ENCODE measurements at regions not wholly inside any gene's neighbourhood (a gene's known extent, or its start where the extent isn't known, plus 50 kb on each side); places are given as distances from the start of the nearest gene placed in this dataset.

DNA sequence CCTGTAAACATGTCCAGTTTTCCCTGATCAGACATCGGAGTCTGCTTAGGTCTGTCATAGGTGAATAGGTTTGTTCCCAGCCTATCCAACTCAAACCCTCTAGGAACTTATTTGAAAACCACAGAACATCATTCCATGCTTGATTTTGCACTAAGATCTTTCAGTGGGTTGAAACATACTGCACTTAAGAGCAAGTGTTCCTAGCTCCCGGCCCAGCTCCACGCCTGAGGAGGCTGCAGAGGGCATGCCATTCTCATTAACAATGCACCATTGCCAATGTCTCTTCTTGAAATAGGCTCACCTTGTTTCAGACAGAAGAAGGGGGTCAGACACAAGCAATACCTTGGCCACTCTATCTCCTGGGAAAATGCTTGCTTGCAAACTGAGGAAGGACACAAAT is 78.0 kb upstream of the EGR2 start:
- no peak overlapping the region for H3K27ac Mint-ChIP-seq
- intact Hi-C loops (cut with micrococcal nuclease): no loop called here
- no peaks in the 10 kb centered on the region for H3K36me3 Mint-ChIP-seq (ENCODE audit: low read depth)
- H3K27me3 Mint-ChIP-seq (ENCODE audit: low read depth): peaks cover 8% of the 10 kb centered on the region
- H3K9me3 Mint-ChIP-seq: no peaks in the 10 kb centered on the region
- CTCF ChIA-PET: interaction anchor here (0.6 kb wide), 1 partner anchor 76 kb away, joined by 4 read pairs; no protein-coding TSS in a partner anchor
- no peak for DNase-seq
- H3K4me3 Mint-ChIP-seq: no peak overlapping the region
- H3K4me1 Mint-ChIP-seq (ENCODE audit: low read depth): no peaks in the 10 kb centered on the region

- Mint-ChIP-seq H3K9me3 (no peaks in the 10 kb centered on the region), H3K4me3 (no peak overlapping the region), H3K36me3 (ENCODE audit: low read depth) (no peaks in the 10 kb centered on the region), H3K27me3 (ENCODE audit: low read depth) (peaks cover 12% of the 10 kb centered on the region), H3K4me1 (ENCODE audit: low read depth) (no peaks in the 10 kb centered on the region), H3K27ac (no peak overlapping the region)
- intact Hi-C loops (cut with micrococcal nuclease): no loop called here
- CTCF ChIA-PET: interaction anchor here (0.7 kb wide), 1 partner anchor 92 kb away, joined by 3 read pairs; no protein-coding TSS in a partner anchor
- DNase-seq: no peak
Measured at GRCh38 chr10:62893036-62893435, 76.9 kb upstream of the EGR2 start.

GRCh38 chr10:62890395-62890794 is 74.2 kb upstream of the EGR2 start:
- Mint-ChIP-seq H3K4me1 (ENCODE audit: low read depth) (no peaks in the 10 kb centered on the region), H3K27me3 (ENCODE audit: low read depth) (peaks cover 24% of the 10 kb centered on the region), H3K27ac (no peak overlapping the region), H3K36me3 (ENCODE audit: low read depth) (no peaks in the 10 kb centered on the region), H3K4me3 (no peak overlapping the region), H3K9me3 (no peaks in the 10 kb centered on the region)
- intact Hi-C loops (cut with micrococcal nuclease): no loop called here
- DNase-seq: no peak
- CTCF ChIA-PET: no interaction called here

DNA sequence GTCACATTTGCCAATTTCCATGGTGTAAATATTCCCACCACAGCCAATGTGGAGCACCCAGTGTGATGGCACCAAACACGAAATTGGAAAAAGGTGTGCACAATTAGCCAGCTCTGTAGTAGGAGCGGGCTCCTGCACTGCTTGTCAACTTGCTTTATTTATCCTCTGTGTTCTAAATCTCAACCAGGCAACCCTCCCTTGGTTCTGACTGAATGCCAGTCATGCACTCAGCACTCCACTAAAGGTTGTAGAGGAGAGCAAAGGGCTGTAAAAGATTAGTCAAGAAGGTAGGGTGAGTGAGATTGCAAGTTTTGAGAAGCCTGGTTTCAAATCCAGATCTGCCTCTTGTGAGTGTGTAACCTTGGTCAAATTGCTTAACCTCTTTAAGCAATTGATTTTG is 71.5 kb upstream of the EGR2 start:
- no peaks in the 10 kb centered on the region for H3K36me3 Mint-ChIP-seq (ENCODE audit: low read depth)
- peaks cover 37% of the 10 kb centered on the region for H3K27me3 Mint-ChIP-seq (ENCODE audit: low read depth)
- CTCF ChIA-PET: no interaction called here
- no peaks in the 10 kb centered on the region for H3K4me1 Mint-ChIP-seq (ENCODE audit: low read depth)
- no peak overlapping the region for H3K27ac Mint-ChIP-seq
- no peak overlapping the region for H3K4me3 Mint-ChIP-seq
- intact Hi-C loops (cut with micrococcal nuclease): no loop called here
- DNase-seq: no peak
- H3K9me3 Mint-ChIP-seq: no peaks in the 10 kb centered on the region

- no peak overlapping the region for H3K4me3 Mint-ChIP-seq
- intact Hi-C loops (cut with micrococcal nuclease): no loop called here
- H3K27me3 Mint-ChIP-seq (ENCODE audit: low read depth): peaks cover 32% of the 10 kb centered on the region
- no peak for DNase-seq
- no peaks in the 10 kb centered on the region for H3K36me3 Mint-ChIP-seq (ENCODE audit: low read depth)
- no peak overlapping the region for H3K27ac Mint-ChIP-seq
- H3K9me3 Mint-ChIP-seq: no peaks in the 10 kb centered on the region
- CTCF ChIA-PET: no interaction called here
- no peaks in the 10 kb centered on the region for H3K4me1 Mint-ChIP-seq (ENCODE audit: low read depth)
Measured at GRCh38 chr10:62885684-62886461, 69.7 kb upstream of the EGR2 start.

DNA sequence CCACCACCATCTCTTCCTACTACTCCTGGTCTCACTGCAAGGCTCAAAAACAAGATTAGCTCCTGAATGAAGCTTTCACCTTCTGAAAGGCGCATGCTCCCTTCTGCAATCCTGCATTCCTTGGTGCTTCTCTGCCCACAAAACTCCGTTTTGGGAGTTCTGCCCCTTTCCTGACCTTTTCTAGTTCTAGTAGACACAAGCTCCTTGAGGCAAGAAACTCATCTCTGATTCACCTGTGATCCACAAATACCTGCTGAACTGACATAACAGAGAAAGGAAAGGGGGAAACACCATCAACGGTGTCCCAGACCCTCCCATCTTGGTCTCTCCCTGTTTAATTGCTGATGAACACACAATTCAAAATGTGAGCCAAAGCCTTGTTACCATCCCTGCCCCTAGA is 64.0 kb upstream of the EGR2 start:
- DNase-seq: no peak
- CTCF ChIA-PET: no interaction called here
- H3K27ac Mint-ChIP-seq: no peak overlapping the region
- no peak overlapping the region for H3K4me3 Mint-ChIP-seq
- H3K27me3 Mint-ChIP-seq (ENCODE audit: low read depth): peaks cover 36% of the 10 kb centered on the region
- H3K4me1 Mint-ChIP-seq (ENCODE audit: low read depth): no peaks in the 10 kb centered on the region
- H3K9me3 Mint-ChIP-seq: no peaks in the 10 kb centered on the region
- H3K36me3 Mint-ChIP-seq (ENCODE audit: low read depth): no peaks in the 10 kb centered on the region
- intact Hi-C loops (cut with micrococcal nuclease): no loop called here

DNA sequence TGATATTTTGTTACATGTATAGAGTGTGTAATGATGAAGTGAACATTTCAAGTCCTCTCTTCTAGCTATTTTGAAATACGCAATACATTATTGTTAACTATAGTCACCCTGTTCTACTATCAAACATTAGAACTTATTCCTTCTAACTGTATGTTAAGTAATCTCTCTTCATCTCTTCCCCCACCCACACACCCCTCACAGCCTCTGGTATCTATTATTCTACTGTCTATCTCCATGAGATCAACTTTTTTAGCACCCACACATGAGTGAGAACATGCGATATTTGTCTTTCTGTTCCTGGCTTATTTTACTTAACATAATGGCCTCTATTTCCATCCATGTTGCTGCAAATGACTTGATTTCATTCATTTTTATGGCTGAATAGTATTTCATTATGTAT is 57.7 kb upstream of the EGR2 start:
- H3K27me3 Mint-ChIP-seq (ENCODE audit: low read depth): peaks cover 12% of the 10 kb centered on the region
- intact Hi-C loops (cut with micrococcal nuclease): no loop called here
- no peak for DNase-seq
- H3K27ac Mint-ChIP-seq: no peak overlapping the region
- H3K4me3 Mint-ChIP-seq: no peak overlapping the region
- H3K36me3 Mint-ChIP-seq (ENCODE audit: low read depth): no peaks in the 10 kb centered on the region
- H3K9me3 Mint-ChIP-seq: no peaks in the 10 kb centered on the region
- peaks cover 5% of the 10 kb centered on the region for H3K4me1 Mint-ChIP-seq (ENCODE audit: low read depth)
- CTCF ChIA-PET: interaction anchor here (1.0 kb wide), 1 partner anchor 67 kb away, joined by 6 read pairs; no protein-coding TSS in a partner anchor

DNA sequence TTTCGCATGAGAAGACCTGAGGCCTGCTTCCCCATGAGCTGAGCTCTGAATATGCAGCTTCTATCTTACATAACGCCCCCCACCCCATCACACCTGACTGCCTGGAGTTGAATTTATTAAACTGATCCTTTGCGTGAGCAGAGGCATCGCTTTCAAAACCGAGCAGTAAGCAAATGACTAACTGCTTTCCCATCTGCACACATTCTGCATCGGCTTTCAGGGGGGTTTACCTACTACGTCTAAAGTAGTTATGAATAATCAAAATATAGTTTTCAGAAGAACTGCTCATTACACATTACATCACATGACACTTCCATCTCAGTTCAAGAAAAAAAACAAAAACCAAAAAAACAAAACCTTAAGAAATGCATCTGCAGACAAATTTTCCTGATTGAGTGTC is 54.7 kb upstream of the EGR2 start:
- H3K4me3 Mint-ChIP-seq: no peak overlapping the region
- CTCF ChIA-PET: no interaction called here
- no peaks in the 10 kb centered on the region for H3K9me3 Mint-ChIP-seq
- peaks cover 5% of the 10 kb centered on the region for H3K27me3 Mint-ChIP-seq (ENCODE audit: low read depth)
- H3K36me3 Mint-ChIP-seq (ENCODE audit: low read depth): no peaks in the 10 kb centered on the region
- DNase-seq: peak; percentile 22
- intact Hi-C loops (cut with micrococcal nuclease): no loop called here
- no peak overlapping the region for H3K27ac Mint-ChIP-seq
- H3K4me1 Mint-ChIP-seq (ENCODE audit: low read depth): peaks cover 5% of the 10 kb centered on the region

- DNase-seq: no peak
- intact Hi-C loops (cut with micrococcal nuclease): no loop called here
- CTCF ChIA-PET: no interaction called here
- H3K4me3 Mint-ChIP-seq: no peak overlapping the region
- no peaks in the 10 kb centered on the region for H3K36me3 Mint-ChIP-seq (ENCODE audit: low read depth)
- peaks cover 2% of the 10 kb centered on the region for H3K27me3 Mint-ChIP-seq (ENCODE audit: low read depth)
- peaks cover 5% of the 10 kb centered on the region for H3K4me1 Mint-ChIP-seq (ENCODE audit: low read depth)
- no peak overlapping the region for H3K27ac Mint-ChIP-seq
- H3K9me3 Mint-ChIP-seq: no peaks in the 10 kb centered on the region
Measured at GRCh38 chr10:62869958-62870357, 53.8 kb upstream of the EGR2 start.

GRCh38 chr10:62866941-62867340 is 50.8 kb upstream of the EGR2 start:
- Mint-ChIP-seq H3K9me3 (no peaks in the 10 kb centered on the region), H3K27ac (no peak overlapping the region), H3K4me3 (no peak overlapping the region), H3K36me3 (ENCODE audit: low read depth) (no peaks in the 10 kb centered on the region), H3K27me3 (ENCODE audit: low read depth) (no peaks in the 10 kb centered on the region), H3K4me1 (ENCODE audit: low read depth) (no peaks in the 10 kb centered on the region)
- no peak for DNase-seq
- CTCF ChIA-PET: interaction anchor here (0.6 kb wide), 2 partner anchors 16 to 923 kb away, joined by 5 to 8 read pairs; no protein-coding TSS in a partner anchor
- intact Hi-C loops (cut with micrococcal nuclease): no loop called here

GRCh38 chr10:62866451-62866850 is 50.3 kb upstream of the EGR2 start:
- CTCF ChIA-PET: interaction anchor here (0.6 kb wide), 1 partner anchor 922 kb away, joined by 8 read pairs; no protein-coding TSS in a partner anchor
- no peak overlapping the region for H3K27ac Mint-ChIP-seq
- no peaks in the 10 kb centered on the region for H3K27me3 Mint-ChIP-seq (ENCODE audit: low read depth)
- H3K36me3 Mint-ChIP-seq (ENCODE audit: low read depth): no peaks in the 10 kb centered on the region
- H3K4me3 Mint-ChIP-seq: no peak overlapping the region
- no peak for DNase-seq
- intact Hi-C loops (cut with micrococcal nuclease): no loop called here
- H3K9me3 Mint-ChIP-seq: no peaks in the 10 kb centered on the region
- H3K4me1 Mint-ChIP-seq (ENCODE audit: low read depth): no peaks in the 10 kb centered on the region
